ENCODE measurements at regions not wholly inside any gene's neighbourhood (a gene's known extent, or its start where the extent isn't known, plus 50 kb on each side); places are given as distances from the start of the nearest gene placed in this dataset.

- TF ChIP-seq CTCF (IDR thresholded peaks at IDR 0.05) (no peak), POLR2AphosphoS5 (IDR thresholded peaks at IDR 0.05) (no peak), POLR2A (IDR thresholded peaks at IDR 0.05) (no peak)
These were observed 225.9 kb downstream of the COG6 start for GRCh38 chr13:39881383-39881782.
